Fibroblast of lung (primary cell): ENCODE measurements at regions not wholly inside any gene's neighbourhood (a gene's known extent, or its start where the extent isn't known, plus 50 kb on each side); places are given as distances from the start of the nearest gene placed in this dataset.

Experiments
- EZH2 ChIP-seq: IDR thresholded peaks from 2 replicates; pipeline ENCODE4 v1.5.1; 2012; ENCODE audit warnings: low read length, control low read depth, mild to moderate bottlenecking; ENCODE audit errors: missing control alignments
- TF ChIP-seq, protein P1 (sequence below), 2 donors: IDR thresholded peaks in 1 of 2; conservative IDR thresholded peaks in 1 of 2; 1 replicate in 1 of 2; 2 replicates in 1 of 2; pipeline ENCODE4 v1.5.1; 2011 to 2012; ENCODE audit warnings: low read length in 2 of 2, control low read depth in 1 of 2, inconsistent platforms in 1 of 2, low read depth in 1 of 2, mild to moderate bottlenecking in 1 of 2

DNA sequence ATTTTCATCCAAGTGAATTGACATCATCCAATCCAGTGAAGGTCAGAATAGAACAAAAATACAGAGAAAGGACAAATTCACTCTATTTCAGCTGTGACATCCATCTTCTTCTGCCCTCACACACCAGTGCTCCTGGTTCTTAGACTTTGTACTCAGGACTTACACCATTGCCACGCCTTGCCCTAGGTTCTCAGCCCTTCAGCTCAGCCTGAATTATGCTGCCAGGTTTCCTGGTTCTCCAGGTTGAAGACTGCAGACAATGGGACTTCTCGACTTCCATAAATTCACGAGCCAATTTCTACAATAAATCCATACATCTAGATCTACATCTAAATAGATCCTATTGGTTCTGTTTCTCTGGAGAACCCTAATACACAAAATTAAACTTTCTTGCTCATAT is 181.2 kb upstream of the KCND2 start:
- TF ChIP-seq, protein P1, sequence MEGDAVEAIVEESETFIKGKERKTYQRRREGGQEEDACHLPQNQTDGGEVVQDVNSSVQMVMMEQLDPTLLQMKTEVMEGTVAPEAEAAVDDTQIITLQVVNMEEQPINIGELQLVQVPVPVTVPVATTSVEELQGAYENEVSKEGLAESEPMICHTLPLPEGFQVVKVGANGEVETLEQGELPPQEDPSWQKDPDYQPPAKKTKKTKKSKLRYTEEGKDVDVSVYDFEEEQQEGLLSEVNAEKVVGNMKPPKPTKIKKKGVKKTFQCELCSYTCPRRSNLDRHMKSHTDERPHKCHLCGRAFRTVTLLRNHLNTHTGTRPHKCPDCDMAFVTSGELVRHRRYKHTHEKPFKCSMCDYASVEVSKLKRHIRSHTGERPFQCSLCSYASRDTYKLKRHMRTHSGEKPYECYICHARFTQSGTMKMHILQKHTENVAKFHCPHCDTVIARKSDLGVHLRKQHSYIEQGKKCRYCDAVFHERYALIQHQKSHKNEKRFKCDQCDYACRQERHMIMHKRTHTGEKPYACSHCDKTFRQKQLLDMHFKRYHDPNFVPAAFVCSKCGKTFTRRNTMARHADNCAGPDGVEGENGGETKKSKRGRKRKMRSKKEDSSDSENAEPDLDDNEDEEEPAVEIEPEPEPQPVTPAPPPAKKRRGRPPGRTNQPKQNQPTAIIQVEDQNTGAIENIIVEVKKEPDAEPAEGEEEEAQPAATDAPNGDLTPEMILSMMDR (conservative IDR thresholded peaks at IDR 0.05 in 1 of 2, IDR thresholded peaks at IDR 0.05 in 1 of 2; ENCODE audit: low read depth in 1 of 2, low read length in 2 of 2) = no peak
- no peak for TF ChIP-seq EZH2
